ENCODE measurements at regions not wholly inside any gene's neighbourhood (a gene's known extent, or its start where the extent isn't known, plus 50 kb on each side); places are given as distances from the start of the nearest gene placed in this dataset.

- H2AFZ ChIP-seq (ENCODE audit: low read length), result no peak overlapping the region
- intact Hi-C loops (cut with micrococcal nuclease), result no loop called here
- H3K9ac ChIP-seq (ENCODE audit: low read length), result no peak overlapping the region
- POLR2A ChIA-PET (ENCODE audit: unreplicated experiment), result no interaction called here
- CTCF ChIA-PET, result no interaction called here
- TF ChIP-seq CTCF (conservative IDR thresholded peaks at IDR 0.05; ENCODE audit: low read depth, low read length) (no peak), EZH2 (IDR thresholded peaks at IDR 0.05; ENCODE audit: low read length, unreplicated experiment) (no peak), EZH2phosphoT487 (IDR thresholded peaks at IDR 0.05; ENCODE audit: borderline replicate concordance, low read length) (no peak)
- no peak for DNase-seq
- no peaks in the 10 kb centered on the region for H4K20me1 ChIP-seq (ENCODE audit: low read length)
- no peaks in the 10 kb centered on the region for H3K9me2 ChIP-seq (replicated peaks; ENCODE audit: low read length)
- no TSS peak for BruUV-seq (replicated peaks)
- H3K36me3 ChIP-seq (ENCODE audit: low read depth, low read length), result no peaks in the 10 kb centered on the region
- H3K4me2 ChIP-seq (ENCODE audit: low read length), result no peak overlapping the region
- peaks cover 45% of the 10 kb centered on the region for H3K27me3 ChIP-seq (ENCODE audit: low read length)
- no peaks in the 10 kb centered on the region for H3K9me3 ChIP-seq (ENCODE audit: low read length)
- H3F3A ChIP-seq (ENCODE audit: low read length, unreplicated experiment), result no peaks in the 10 kb centered on the region
- no peak overlapping the region for H3K27ac ChIP-seq (ENCODE audit: low read length)
- H3K79me2 ChIP-seq (ENCODE audit: low read length), result no peaks in the 10 kb centered on the region
- ATAC-seq, result no peak
- H3K4me1 ChIP-seq (ENCODE audit: insufficient read depth, low read length), result no peaks in the 10 kb centered on the region
- no peak overlapping the region for H3K4me3 ChIP-seq (ENCODE audit: low read length)
These were observed 162.9 kb upstream of the IGF1R start for GRCh38 chr15:98485451-98485850.

- Histone ChIP-seq H3K79me2 (ENCODE audit: low read length) (no peaks in the 10 kb centered on the region), H3K4me2 (ENCODE audit: low read length) (no peak overlapping the region), H3K9me2 (replicated peaks; ENCODE audit: low read length) (no peaks in the 10 kb centered on the region; the same call in 1 of the 2 replicates), H3K9me3 (ENCODE audit: low read length) (no peaks in the 10 kb centered on the region), H4K20me1 (ENCODE audit: low read length) (no peaks in the 10 kb centered on the region), H3K4me1 (ENCODE audit: insufficient read depth, low read length) (no peaks in the 10 kb centered on the region), H3K36me3 (ENCODE audit: low read depth, low read length) (no peaks in the 10 kb centered on the region), H3K9ac (ENCODE audit: low read length) (no peak overlapping the region), H3K27ac (ENCODE audit: low read length) (no peak overlapping the region), H3K27me3 (ENCODE audit: low read length) (peaks cover 20% of the 10 kb centered on the region), H3K4me3 (ENCODE audit: low read length) (no peak overlapping the region), H2AFZ (ENCODE audit: low read length) (no peak overlapping the region), H3F3A (ENCODE audit: low read length, unreplicated experiment) (no peaks in the 10 kb centered on the region)
- no peak for TF ChIP-seq CTCF (conservative IDR thresholded peaks at IDR 0.05; ENCODE audit: low read depth, low read length)
- no peak for TF ChIP-seq EZH2 (IDR thresholded peaks at IDR 0.05; ENCODE audit: low read length, unreplicated experiment)
- TF ChIP-seq EZH2phosphoT487 (IDR thresholded peaks at IDR 0.05; ENCODE audit: borderline replicate concordance, low read length), result no peak
- CTCF ChIA-PET, result no interaction called here
- ATAC-seq (no peak), DNase-seq (no peak)
- POLR2A ChIA-PET (ENCODE audit: unreplicated experiment), result no interaction called here
- BruUV-seq (replicated peaks), result no TSS peak
- intact Hi-C loops (cut with micrococcal nuclease), result no loop called here
These were observed 154.3 kb upstream of the IGF1R start for GRCh38 chr15:98493966-98494511.

- H3K36me3 ChIP-seq (ENCODE audit: low read depth, low read length), result no peaks in the 10 kb centered on the region
- H3K4me2 ChIP-seq (ENCODE audit: low read length), result no peak overlapping the region
- H3F3A ChIP-seq (ENCODE audit: low read length, unreplicated experiment), result no peaks in the 10 kb centered on the region
- intact Hi-C loops (cut with micrococcal nuclease), result no loop called here
- no peaks in the 10 kb centered on the region for H4K20me1 ChIP-seq (ENCODE audit: low read length)
- no peaks in the 10 kb centered on the region for H3K79me2 ChIP-seq (ENCODE audit: low read length)
- no peak for DNase-seq
- TF ChIP-seq CTCF (conservative IDR thresholded peaks at IDR 0.05; ENCODE audit: low read depth, low read length), result no peak
- TF ChIP-seq EZH2 (IDR thresholded peaks at IDR 0.05; ENCODE audit: low read length, unreplicated experiment), result no peak
- no peak for TF ChIP-seq EZH2phosphoT487 (IDR thresholded peaks at IDR 0.05; ENCODE audit: borderline replicate concordance, low read length)
- H3K4me1 ChIP-seq (ENCODE audit: insufficient read depth, low read length), result no peaks in the 10 kb centered on the region
- H3K4me3 ChIP-seq (ENCODE audit: low read length), result no peak overlapping the region
- no peak overlapping the region for H2AFZ ChIP-seq (ENCODE audit: low read length)
- peaks cover 55% of the 10 kb centered on the region for H3K27me3 ChIP-seq (ENCODE audit: low read length)
- BruUV-seq (replicated peaks), result no TSS peak
- ATAC-seq, result no peak
- H3K27ac ChIP-seq (ENCODE audit: low read length), result no peak overlapping the region
- H3K9me3 ChIP-seq (ENCODE audit: low read length), result no peaks in the 10 kb centered on the region
- H3K9me2 ChIP-seq (replicated peaks; ENCODE audit: low read length), result no peaks in the 10 kb centered on the region
- no peak overlapping the region for H3K9ac ChIP-seq (ENCODE audit: low read length)
- POLR2A ChIA-PET (ENCODE audit: unreplicated experiment), result no interaction called here
- CTCF ChIA-PET, result no interaction called here
These were observed 147.1 kb upstream of the IGF1R start for GRCh38 chr15:98501192-98501591.
